ENCODE measurements at regions not wholly inside any gene's neighbourhood (a gene's known extent, or its start where the extent isn't known, plus 50 kb on each side); places are given as distances from the start of the nearest gene placed in this dataset.

DNA sequence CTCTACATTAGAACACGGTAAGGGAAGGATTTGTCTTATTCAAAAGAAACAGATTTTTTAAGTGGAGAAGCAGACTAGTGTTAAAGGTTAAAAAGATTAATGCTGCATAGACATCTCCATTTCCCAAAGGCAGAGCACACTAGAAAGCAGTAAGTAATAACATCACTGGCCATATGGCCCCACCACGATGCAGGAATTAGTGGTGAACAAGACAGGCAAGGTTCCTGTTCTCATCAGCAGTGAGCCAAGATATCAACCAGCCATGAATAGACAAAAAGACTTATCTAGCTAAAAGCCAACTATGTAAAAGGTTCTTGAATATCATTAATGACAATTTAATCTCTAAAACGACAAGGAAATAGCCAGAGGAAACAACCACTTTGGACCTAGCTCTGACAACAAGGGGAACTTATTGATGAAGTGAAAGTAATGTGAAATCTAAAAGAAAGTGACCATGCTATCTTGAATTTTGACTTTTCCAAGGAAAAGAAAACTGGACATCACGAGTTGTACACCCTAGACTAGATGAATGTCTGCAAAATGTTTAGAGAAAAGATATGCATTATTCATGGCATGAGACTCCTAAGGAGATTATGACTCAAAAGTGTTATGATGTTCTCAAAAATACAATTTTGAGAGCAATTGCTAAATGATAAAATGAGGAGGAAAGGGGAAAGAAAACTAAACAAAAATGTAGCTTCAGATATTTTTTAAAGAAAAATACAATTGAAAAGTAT lies 157.9 kb upstream of the STXBP5 start:
- POLR2A ChIA-PET, result no interaction called here
- TF ChIP-seq SP1 (IDR thresholded peaks at IDR 0.05) (no peak), LEF1 (IDR thresholded peaks at IDR 0.05; ENCODE audit: borderline replicate concordance) (no peak), L3MBTL2 (conservative IDR thresholded peaks at IDR 0.05) (no peak), TARDBP (IDR thresholded peaks at IDR 0.05) (no peak), CTBP1 (IDR thresholded peaks at IDR 0.05; ENCODE audit: borderline replicate concordance) (no peak), FOXK2 (IDR thresholded peaks at IDR 0.05) (no peak), ZNF384 (IDR thresholded peaks at IDR 0.05) (no peak), FOXA1 (IDR thresholded peaks at IDR 0.05) (no peak), FOXM1 (IDR thresholded peaks at IDR 0.05; ENCODE audit: borderline replicate concordance) (no peak), ARNT (IDR thresholded peaks at IDR 0.05) (no peak), HDGF (IDR thresholded peaks at IDR 0.05; ENCODE audit: borderline replicate concordance) (no peak), NFRKB (IDR thresholded peaks at IDR 0.05) (no peak), BHLHE40 (IDR thresholded peaks at IDR 0.05; ENCODE audit: borderline replicate concordance) (no peak), SUZ12 (IDR thresholded peaks at IDR 0.05) (no peak), ELF4 (IDR thresholded peaks at IDR 0.05) (no peak)
- TF ChIP-seq, protein P1, sequence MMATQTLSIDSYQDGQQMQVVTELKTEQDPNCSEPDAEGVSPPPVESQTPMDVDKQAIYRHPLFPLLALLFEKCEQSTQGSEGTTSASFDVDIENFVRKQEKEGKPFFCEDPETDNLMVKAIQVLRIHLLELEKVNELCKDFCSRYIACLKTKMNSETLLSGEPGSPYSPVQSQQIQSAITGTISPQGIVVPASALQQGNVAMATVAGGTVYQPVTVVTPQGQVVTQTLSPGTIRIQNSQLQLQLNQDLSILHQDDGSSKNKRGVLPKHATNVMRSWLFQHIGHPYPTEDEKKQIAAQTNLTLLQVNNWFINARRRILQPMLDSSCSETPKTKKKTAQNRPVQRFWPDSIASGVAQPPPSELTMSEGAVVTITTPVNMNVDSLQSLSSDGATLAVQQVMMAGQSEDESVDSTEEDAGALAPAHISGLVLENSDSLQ (IDR thresholded peaks at IDR 0.05), result no peak
- CTCF ChIA-PET, result no interaction called here
- no peak for DNase-seq (ENCODE audit: extremely low spot score)

DNA sequence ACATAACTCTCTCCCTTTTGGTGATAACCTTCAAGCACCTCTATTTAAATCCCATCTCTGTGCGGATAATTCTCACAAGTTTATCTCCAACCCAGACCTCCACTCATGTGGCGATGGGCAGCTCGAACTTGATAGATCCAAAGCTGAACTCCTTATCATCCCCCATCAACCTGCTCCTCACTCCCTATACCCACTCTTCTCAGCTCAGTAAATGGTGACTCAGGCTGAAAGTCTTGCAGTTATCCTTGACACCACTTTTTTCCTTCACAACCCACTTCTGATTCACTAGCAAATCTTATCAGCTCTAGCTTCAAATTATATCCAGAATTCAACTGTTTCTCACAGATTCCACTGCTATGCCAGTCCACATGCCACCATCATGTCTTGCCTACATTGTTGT lies 155.3 kb upstream of the STXBP5 start:
- no peak for TF ChIP-seq CTBP1 (IDR thresholded peaks at IDR 0.05; ENCODE audit: borderline replicate concordance)
- TF ChIP-seq LEF1 (IDR thresholded peaks at IDR 0.05; ENCODE audit: borderline replicate concordance), result no peak
- no peak for TF ChIP-seq TARDBP (IDR thresholded peaks at IDR 0.05)
- no peak for TF ChIP-seq SUZ12 (IDR thresholded peaks at IDR 0.05)
- no peak for TF ChIP-seq SP1 (IDR thresholded peaks at IDR 0.05)
- CTCF ChIA-PET, result no interaction called here
- DNase-seq (ENCODE audit: extremely low spot score), result no peak
- POLR2A ChIA-PET, result no interaction called here

DNA sequence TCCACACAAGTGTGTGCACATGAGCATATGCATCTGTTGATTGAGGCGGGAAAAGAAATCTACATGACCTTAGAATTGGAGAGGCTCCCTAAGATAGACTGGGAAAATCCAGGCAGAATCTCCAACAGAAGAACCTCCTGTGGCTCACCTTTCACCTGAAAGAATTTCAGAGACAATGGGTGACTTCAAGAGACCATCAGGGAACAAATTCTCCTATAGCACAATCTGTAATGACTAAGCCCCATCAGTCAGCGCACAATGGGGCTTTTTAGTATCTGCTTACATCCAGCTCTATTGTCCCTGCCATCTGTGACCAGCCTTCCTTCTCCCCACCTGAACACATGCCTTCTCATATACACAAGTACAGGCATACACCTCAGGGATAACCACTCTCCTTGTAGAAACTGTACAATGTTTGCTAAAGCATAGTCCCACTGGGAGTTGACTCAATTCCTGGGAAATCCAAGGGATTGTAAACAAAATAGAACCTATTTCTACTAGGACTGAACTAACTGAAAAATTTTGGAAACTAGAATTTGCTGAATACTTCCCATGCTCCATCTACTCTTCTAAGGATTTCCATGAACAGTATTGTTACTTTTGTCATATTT lies 150.8 kb upstream of the STXBP5 start:
- no peak for DNase-seq (ENCODE audit: extremely low spot score)
- ChIA-PET POLR2A (no interaction called here), CTCF (no interaction called here)
- no peak for TF ChIP-seq SP1 (IDR thresholded peaks at IDR 0.05)
- TF ChIP-seq LEF1 (IDR thresholded peaks at IDR 0.05; ENCODE audit: borderline replicate concordance), result no peak
- no peak for TF ChIP-seq FOXA1 (IDR thresholded peaks at IDR 0.05)
- TF ChIP-seq ZNF384 (IDR thresholded peaks at IDR 0.05), result no peak
- no peak for TF ChIP-seq CTBP1 (IDR thresholded peaks at IDR 0.05; ENCODE audit: borderline replicate concordance)
- TF ChIP-seq HDGF (IDR thresholded peaks at IDR 0.05; ENCODE audit: borderline replicate concordance), result no peak
- TF ChIP-seq ELF4 (IDR thresholded peaks at IDR 0.05), result no peak
- no peak for TF ChIP-seq BHLHE40 (IDR thresholded peaks at IDR 0.05; ENCODE audit: borderline replicate concordance)
- TF ChIP-seq L3MBTL2 (conservative IDR thresholded peaks at IDR 0.05), result no peak
- TF ChIP-seq, protein P1 (IDR thresholded peaks at IDR 0.05), result no peak

DNA sequence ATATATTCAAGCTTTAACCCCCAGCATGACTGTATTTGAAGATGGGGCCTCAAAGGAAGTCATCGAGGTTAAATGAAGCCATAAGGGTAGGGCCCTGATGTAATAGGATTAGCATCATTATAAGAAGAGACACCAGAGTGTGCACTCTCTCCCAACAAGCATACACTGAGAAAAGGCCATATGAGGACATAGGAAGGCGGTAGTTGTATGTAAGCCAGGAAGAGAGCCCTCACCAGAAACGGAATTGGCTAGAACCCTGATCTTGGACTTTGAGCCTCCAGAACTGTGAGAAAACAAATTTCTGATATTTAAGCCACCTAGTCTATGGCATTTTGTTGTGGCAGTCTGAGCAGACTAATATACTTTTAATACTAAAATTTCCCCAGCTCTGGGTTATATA lies 150.1 kb upstream of the STXBP5 start:
- DNase-seq (ENCODE audit: extremely low spot score), result no peak
- ChIA-PET CTCF (no interaction called here), POLR2A (no interaction called here)
- TF ChIP-seq TARDBP (IDR thresholded peaks at IDR 0.05) (no peak), L3MBTL2 (conservative IDR thresholded peaks at IDR 0.05) (no peak), SUZ12 (IDR thresholded peaks at IDR 0.05) (no peak), ELF4 (IDR thresholded peaks at IDR 0.05) (no peak), SP1 (IDR thresholded peaks at IDR 0.05) (no peak), ZNF384 (IDR thresholded peaks at IDR 0.05) (no peak), ARNT (IDR thresholded peaks at IDR 0.05) (no peak), CTBP1 (IDR thresholded peaks at IDR 0.05; ENCODE audit: borderline replicate concordance) (no peak), LEF1 (IDR thresholded peaks at IDR 0.05; ENCODE audit: borderline replicate concordance) (no peak), FOXK2 (IDR thresholded peaks at IDR 0.05) (no peak), NFRKB (IDR thresholded peaks at IDR 0.05) (no peak), HDGF (IDR thresholded peaks at IDR 0.05; ENCODE audit: borderline replicate concordance) (no peak), FOXA1 (IDR thresholded peaks at IDR 0.05) (no peak), FOXM1 (IDR thresholded peaks at IDR 0.05; ENCODE audit: borderline replicate concordance) (no peak)
- TF ChIP-seq, protein P1 (IDR thresholded peaks at IDR 0.05), result no peak

DNA sequence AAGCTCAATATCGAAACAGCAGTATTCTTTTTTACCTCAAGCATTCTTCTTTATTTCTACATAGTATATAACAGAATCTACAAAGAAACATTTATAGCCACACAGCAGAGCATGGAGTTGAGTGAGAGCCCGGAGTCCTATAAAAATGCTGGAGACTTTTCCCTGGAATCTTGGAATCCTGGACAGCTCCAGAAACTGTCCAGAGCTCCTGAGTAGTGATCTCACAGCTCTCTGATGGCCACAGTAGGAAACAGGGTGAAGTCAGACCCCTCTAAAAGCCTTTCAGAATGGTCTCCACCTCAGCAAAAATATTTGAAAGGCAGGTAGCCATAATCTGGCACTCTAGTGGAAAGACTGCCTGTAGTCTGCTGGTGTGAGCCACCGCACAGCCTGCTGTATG lies 149.3 kb upstream of the STXBP5 start:
- CTCF ChIA-PET, result no interaction called here
- POLR2A ChIA-PET, result no interaction called here
- no peak for DNase-seq (ENCODE audit: extremely low spot score)
- TF ChIP-seq LEF1 (IDR thresholded peaks at IDR 0.05; ENCODE audit: borderline replicate concordance) (no peak), ZNF384 (IDR thresholded peaks at IDR 0.05) (no peak), TARDBP (IDR thresholded peaks at IDR 0.05) (no peak), FOXM1 (IDR thresholded peaks at IDR 0.05; ENCODE audit: borderline replicate concordance) (no peak), HDGF (IDR thresholded peaks at IDR 0.05; ENCODE audit: borderline replicate concordance) (no peak), ELF4 (IDR thresholded peaks at IDR 0.05) (no peak), NFRKB (IDR thresholded peaks at IDR 0.05) (no peak), SUZ12 (IDR thresholded peaks at IDR 0.05) (no peak), BHLHE40 (IDR thresholded peaks at IDR 0.05; ENCODE audit: borderline replicate concordance) (no peak), CTBP1 (IDR thresholded peaks at IDR 0.05; ENCODE audit: borderline replicate concordance) (no peak), ARNT (IDR thresholded peaks at IDR 0.05) (no peak)

DNA sequence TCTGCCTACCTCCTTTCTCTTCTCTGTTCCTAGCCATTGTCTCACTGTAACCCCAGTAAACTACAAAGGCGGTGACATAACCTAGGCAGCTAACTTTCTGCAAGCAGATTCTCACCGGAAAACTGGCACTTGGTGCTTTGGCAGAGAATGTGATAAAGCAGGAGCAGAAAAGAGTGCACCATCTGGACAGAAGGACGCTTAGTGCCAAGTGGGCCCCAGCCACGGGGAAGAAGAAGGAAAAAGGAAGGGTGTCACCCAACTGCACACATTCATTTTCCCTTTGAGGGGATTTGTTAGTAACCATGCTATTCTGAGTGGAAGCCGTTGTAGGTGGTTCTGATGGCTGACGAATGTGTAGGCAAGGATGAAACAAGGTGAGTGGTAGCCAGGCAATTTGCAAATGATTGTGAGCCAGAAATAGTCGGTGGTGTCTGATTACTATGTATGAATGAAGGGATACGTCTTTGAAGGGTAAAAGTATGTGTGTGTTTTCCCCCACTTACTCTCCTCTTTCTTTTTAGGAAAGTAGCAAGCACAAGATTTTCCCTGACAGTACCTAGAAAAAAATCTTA lies 148.3 kb upstream of the STXBP5 start:
- TF ChIP-seq LEF1 (IDR thresholded peaks at IDR 0.05; ENCODE audit: borderline replicate concordance) (no peak), NFRKB (IDR thresholded peaks at IDR 0.05) (no peak), FOXA1 (IDR thresholded peaks at IDR 0.05) (no peak), SUZ12 (IDR thresholded peaks at IDR 0.05) (no peak), ARNT (IDR thresholded peaks at IDR 0.05) (no peak), ELF4 (IDR thresholded peaks at IDR 0.05) (no peak), FOXK2 (IDR thresholded peaks at IDR 0.05) (no peak), SP1 (IDR thresholded peaks at IDR 0.05) (no peak), TARDBP (IDR thresholded peaks at IDR 0.05) (no peak), CTBP1 (IDR thresholded peaks at IDR 0.05; ENCODE audit: borderline replicate concordance) (no peak), ZNF384 (IDR thresholded peaks at IDR 0.05) (no peak), BHLHE40 (IDR thresholded peaks at IDR 0.05; ENCODE audit: borderline replicate concordance) (no peak)
- TF ChIP-seq, protein P1 (IDR thresholded peaks at IDR 0.05), result no peak
- POLR2A ChIA-PET, result no interaction called here
- CTCF ChIA-PET, result no interaction called here
- DNase-seq (ENCODE audit: extremely low spot score), result no peak

Data from HEK293T (cell line).